Caco-2 (cell line): ENCODE measurements at regions not wholly inside any gene's neighbourhood (a gene's known extent, or its start where the extent isn't known, plus 50 kb on each side); places are given as distances from the start of the nearest gene placed in this dataset.

Source experiments
- BruUV-seq: library from RNA; stranded (reverse); fragments of 400-500 nt; replicated peaks from 2 replicates; lab custom pipeline; 2021; lab: Mats Ljungman, UMichigan
- CTCF ChIA-PET: fragments of 300-600 bp; sonication (Branson Sonifier 250); formaldehyde crosslinking; loops from one replicate; lab custom pipeline; 2022; ENCODE audit warnings: antibody characterized with exemption; lab: Charles Lee
- POLR2A ChIA-PET: fragments of 300-600 bp; sonication (Branson Sonifier 250); formaldehyde crosslinking; loops from one replicate; lab custom pipeline; 2022; ENCODE audit warnings: antibody characterized with exemption; lab: Charles Lee
- DNase-seq, 2 experiments: peaks; one replicate each; pipeline versions ENCODE4 v3.0.0 to v3.0.0-alpha.2; 2020 to 2022
- H3K27me3 ChIP-seq: replicated peaks from 2 replicates; pipeline ENCODE4 v1.6.0; 2011; ENCODE audit warnings: low read length; ENCODE audit not compliant: control insufficient read depth, insufficient read depth
- H3K36me3 ChIP-seq: 2 replicates; pipeline ENCODE4 v1.5.1; 2011; ENCODE audit warnings: low read length; ENCODE audit not compliant: control insufficient read depth, insufficient read depth
- H3K4me1 ChIP-seq: fragments of 250-450 bp; sonication (Bioruptor Pico); 2 replicates; pipeline ENCODE4 v1.5.1; 2020; ENCODE audit warnings: mild to moderate bottlenecking
- H3K4me3 ChIP-seq: 2 replicates; pipeline ENCODE4 v1.5.1; 2011; ENCODE audit warnings: low read depth, mild to moderate bottlenecking, control low read depth, low read length
- H3K9me3 ChIP-seq: fragments of 250-450 bp; sonication (Bioruptor Pico); 2 replicates; pipeline ENCODE4 v1.5.1; 2020; ENCODE audit warnings: mild to moderate bottlenecking, moderate library complexity
- H3K27ac Mint-ChIP-seq: one replicate; pipeline ENCODE4 v1.8.0; 2022; ENCODE audit warnings: mixed read lengths; ENCODE audit not compliant: unreplicated experiment
- H3K27me3 Mint-ChIP-seq: one replicate; pipeline ENCODE4 v1.8.0; 2022; ENCODE audit warnings: mixed read lengths; ENCODE audit not compliant: insufficient read depth, unreplicated experiment
- H3K36me3 Mint-ChIP-seq: one replicate; pipeline ENCODE4 v1.8.0; 2022; ENCODE audit warnings: mild to moderate bottlenecking, mixed read lengths; ENCODE audit not compliant: insufficient read depth, unreplicated experiment
- H3K4me1 Mint-ChIP-seq: one replicate; pipeline ENCODE4 v1.8.0; 2022; ENCODE audit warnings: low read depth, mixed read lengths; ENCODE audit not compliant: unreplicated experiment
- H3K4me3 Mint-ChIP-seq: one replicate; pipeline ENCODE4 v1.8.0; 2022; ENCODE audit warnings: mild to moderate bottlenecking, moderate library complexity, mixed read lengths; ENCODE audit not compliant: unreplicated experiment
- H3K9me3 Mint-ChIP-seq: one replicate; pipeline ENCODE4 v1.8.0; 2022; ENCODE audit warnings: mixed read lengths; ENCODE audit not compliant: unreplicated experiment
- intact Hi-C: fragments of 100-400 bp; cut with micrococcal nuclease; formaldehyde crosslinking; loops from one replicate; pipeline ENCODE4 v1.10.0; 2022; ENCODE audit not compliant: unreplicated experiment
- TF ChIP-seq, protein P1 (sequence below), 2 experiments: fragments of 200-600 bp in 1 of 2; IDR thresholded peaks; 1 replicate in 1 of 2; 2 replicates in 1 of 2; pipeline versions ENCODE4 v1.5.1 to v1.8.0; 2011 to 2022; ENCODE audit warnings: antibody characterized with exemption in 1 of 2, control low read depth in 1 of 2, inconsistent platforms in 1 of 2, low read depth in 1 of 2, low read length in 1 of 2, mild to moderate bottlenecking in 1 of 2, moderate library complexity in 1 of 2; ENCODE audit not compliant: insufficient read depth in 1 of 2, severe bottlenecking in 1 of 2, unreplicated experiment in 1 of 2

- H3K9me3 Mint-ChIP-seq: no peaks in the 10 kb centered on the region
These were observed 1703.6 kb upstream of the PRR20A start for GRCh38 chr13:55437162-55437561.

DNA sequence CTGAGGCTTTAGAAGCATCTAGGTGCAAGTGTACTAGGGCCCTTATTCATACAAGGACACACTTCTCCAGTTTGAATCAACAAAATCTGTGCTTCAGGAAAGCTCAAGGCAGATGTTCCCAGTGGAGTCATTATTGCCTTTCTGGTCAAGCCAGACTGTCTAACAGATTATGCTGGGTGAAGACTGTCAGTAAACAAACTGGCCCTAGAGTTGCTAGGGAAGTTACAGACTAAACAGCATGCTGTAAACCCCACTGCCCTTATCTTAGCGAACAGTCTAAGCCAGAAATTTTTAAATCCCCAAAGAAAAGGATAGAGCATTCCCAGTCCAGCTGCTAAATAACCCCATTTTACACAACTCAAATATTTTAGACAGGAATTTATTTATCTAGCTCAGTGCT, 1701.3 kb upstream of the PRR20A start:
- H3K4me3 Mint-ChIP-seq: no peak overlapping the region
- no peaks in the 10 kb centered on the region for H3K9me3 Mint-ChIP-seq
- Histone ChIP-seq H3K9me3 (no peaks in the 10 kb centered on the region), H3K36me3 (no peaks in the 10 kb centered on the region), H3K4me1 (no peaks in the 10 kb centered on the region), H3K27me3 (no peaks in the 10 kb centered on the region), H3K4me3 (no peak overlapping the region)
- H3K27ac Mint-ChIP-seq: no peak overlapping the region
- ChIA-PET POLR2A (no interaction called here), CTCF (no interaction called here)
- H3K27me3 Mint-ChIP-seq: peaks cover 10% of the 10 kb centered on the region
- H3K36me3 Mint-ChIP-seq: no peaks in the 10 kb centered on the region
- BruUV-seq: no TSS peak
- no peak for DNase-seq
- intact Hi-C loops: no loop called here
- no peaks in the 10 kb centered on the region for H3K4me1 Mint-ChIP-seq
- TF ChIP-seq, protein P1, sequence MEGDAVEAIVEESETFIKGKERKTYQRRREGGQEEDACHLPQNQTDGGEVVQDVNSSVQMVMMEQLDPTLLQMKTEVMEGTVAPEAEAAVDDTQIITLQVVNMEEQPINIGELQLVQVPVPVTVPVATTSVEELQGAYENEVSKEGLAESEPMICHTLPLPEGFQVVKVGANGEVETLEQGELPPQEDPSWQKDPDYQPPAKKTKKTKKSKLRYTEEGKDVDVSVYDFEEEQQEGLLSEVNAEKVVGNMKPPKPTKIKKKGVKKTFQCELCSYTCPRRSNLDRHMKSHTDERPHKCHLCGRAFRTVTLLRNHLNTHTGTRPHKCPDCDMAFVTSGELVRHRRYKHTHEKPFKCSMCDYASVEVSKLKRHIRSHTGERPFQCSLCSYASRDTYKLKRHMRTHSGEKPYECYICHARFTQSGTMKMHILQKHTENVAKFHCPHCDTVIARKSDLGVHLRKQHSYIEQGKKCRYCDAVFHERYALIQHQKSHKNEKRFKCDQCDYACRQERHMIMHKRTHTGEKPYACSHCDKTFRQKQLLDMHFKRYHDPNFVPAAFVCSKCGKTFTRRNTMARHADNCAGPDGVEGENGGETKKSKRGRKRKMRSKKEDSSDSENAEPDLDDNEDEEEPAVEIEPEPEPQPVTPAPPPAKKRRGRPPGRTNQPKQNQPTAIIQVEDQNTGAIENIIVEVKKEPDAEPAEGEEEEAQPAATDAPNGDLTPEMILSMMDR (IDR thresholded peaks at IDR 0.05; ENCODE audit: insufficient read depth in 1 of 2, low read depth in 1 of 2, low read length in 1 of 2, severe bottlenecking in 1 of 2, unreplicated experiment in 1 of 2): no peak

More at GRCh38 chr13:55437162-55437561, 1703.6 kb upstream of the PRR20A start:
- POLR2A ChIA-PET: no interaction called here
- Histone ChIP-seq H3K9me3 (no peaks in the 10 kb centered on the region), H3K4me3 (no peak overlapping the region), H3K4me1 (no peaks in the 10 kb centered on the region), H3K36me3 (no peaks in the 10 kb centered on the region), H3K27me3 (no peaks in the 10 kb centered on the region)
- TF ChIP-seq, protein P1 (IDR thresholded peaks at IDR 0.05; ENCODE audit: insufficient read depth in 1 of 2, low read depth in 1 of 2, low read length in 1 of 2, severe bottlenecking in 1 of 2, unreplicated experiment in 1 of 2): no peak
- CTCF ChIA-PET: no interaction called here
- Mint-ChIP-seq H3K27ac (no peak overlapping the region), H3K4me3 (no peak overlapping the region), H3K27me3 (peaks cover 7% of the 10 kb centered on the region), H3K4me1 (no peaks in the 10 kb centered on the region), H3K36me3 (no peaks in the 10 kb centered on the region)
- DNase-seq: no peak
- intact Hi-C loops: no loop called here
- no TSS peak for BruUV-seq

- H3K27me3 ChIP-seq: no peaks in the 10 kb centered on the region
- H3K36me3 ChIP-seq: no peaks in the 10 kb centered on the region
- no peaks in the 10 kb centered on the region for H3K9me3 Mint-ChIP-seq
- ChIA-PET CTCF (no interaction called here), POLR2A (no interaction called here)
- DNase-seq: no peak
- H3K4me1 ChIP-seq: no peaks in the 10 kb centered on the region
- H3K4me3 Mint-ChIP-seq: no peak overlapping the region
- no peak overlapping the region for H3K4me3 ChIP-seq
- TF ChIP-seq, protein P1 (IDR thresholded peaks at IDR 0.05; ENCODE audit: insufficient read depth in 1 of 2, low read depth in 1 of 2, low read length in 1 of 2, severe bottlenecking in 1 of 2, unreplicated experiment in 1 of 2): no peak
- intact Hi-C loops: no loop called here
- BruUV-seq: no TSS peak
- H3K9me3 ChIP-seq: no peaks in the 10 kb centered on the region
- H3K27me3 Mint-ChIP-seq: peaks cover 10% of the 10 kb centered on the region
- no peaks in the 10 kb centered on the region for H3K4me1 Mint-ChIP-seq
- no peaks in the 10 kb centered on the region for H3K36me3 Mint-ChIP-seq
- no peak overlapping the region for H3K27ac Mint-ChIP-seq
These were observed 1700.1 kb upstream of the PRR20A start for GRCh38 chr13:55440465-55441085.
